Uterus (tissue), 3 donors: ENCODE measurements at regions not wholly inside any gene's neighbourhood (a gene's known extent, or its start where the extent isn't known, plus 50 kb on each side); places are given as distances from the start of the nearest gene placed in this dataset.

Experiments
- DNase-seq, 2 donors: peaks; one replicate each; pipeline ENCODE4 v3.0.0-alpha.2; 2019 to 2020
- H3K27ac ChIP-seq, 2 donors: fragments of 200-600 bp; sonication (generic); 1 replicate in 1 of 2; 2 replicates in 1 of 2; pipeline ENCODE4 v1.5.1; 2016 to 2018
- H3K27me3 ChIP-seq, 2 donors: fragments of 200-600 bp; sonication (generic); one replicate each; pipeline ENCODE4 v1.5.1; 2018 to 2019; ENCODE audit warnings: control low read depth in 1 of 2
- H3K36me3 ChIP-seq, 2 donors: fragments of 200-600 bp; sonication (generic); one replicate each; pipeline ENCODE4 v1.5.1; 2019; ENCODE audit warnings: control low read depth in 1 of 2
- H3K4me1 ChIP-seq, 2 donors: fragments of 200-600 bp; sonication (generic); one replicate each; pipeline ENCODE4 v1.5.1; 2018 to 2019; ENCODE audit warnings: control low read depth in 1 of 2
- H3K4me3 ChIP-seq, 2 donors: fragments of 200-600 bp; sonication (generic); 1 replicate in 1 of 2; 2 replicates in 1 of 2; pipeline ENCODE4 v1.5.1; 2018 to 2019; ENCODE audit warnings: mild to moderate bottlenecking in 1 of 2
- H3K9me3 ChIP-seq, 2 donors: fragments of 200-600 bp; sonication (generic); one replicate each; pipeline ENCODE4 v1.5.1; 2019; ENCODE audit warnings: control low read depth in 1 of 2
- POLR2A ChIP-seq, 2 donors: fragments of 450-650 bp; IDR thresholded peaks; one replicate each; pipeline ENCODE4 v1.6.1; 2016; ENCODE audit warnings: antibody characterized with exemption in 2 of 2, mild to moderate bottlenecking in 1 of 2, moderate library complexity in 1 of 2
- intact Hi-C: fragments of 100-400 bp; cut with DNase I; formaldehyde crosslinking; loops from one replicate; pipeline ENCODE4 v1.15.1; 2023; ENCODE audit warnings: low total_unique reads
- TF ChIP-seq, protein P1 (sequence below), 4 experiments: fragments of 200-600 bp in 2 of 4; fragments of 450-650 bp in 2 of 4; sonication (generic) in 2 of 4; IDR thresholded peaks; one replicate each; pipeline ENCODE4 v1.5.1; 2016 to 2019; ENCODE audit warnings: antibody characterized with exemption in 4 of 4, mild to moderate bottlenecking in 2 of 4, moderate library complexity in 1 of 4
- donor health status: DM: yes; HTN: yes; CAD: no.

DNA sequence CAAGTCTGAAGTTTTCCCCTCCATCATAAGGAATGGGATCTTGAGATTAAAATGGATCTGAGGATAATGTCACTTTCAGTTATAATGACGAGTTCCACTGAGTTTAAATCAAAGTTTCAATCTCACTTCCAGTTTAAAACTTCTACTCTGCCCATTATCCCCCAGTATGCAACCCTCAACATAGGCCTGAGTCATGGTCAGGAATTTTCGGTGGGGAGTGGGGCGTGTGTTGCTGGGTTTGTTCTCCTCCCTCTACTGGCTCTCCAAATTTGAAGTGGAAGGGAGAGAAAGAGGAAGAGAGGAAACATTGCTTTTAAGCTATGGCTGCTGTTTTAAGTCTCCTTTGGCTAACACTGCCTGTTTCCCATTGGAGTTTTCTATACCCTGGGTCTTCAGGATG is 152.9 kb downstream of the TM2D1 start:
- DNase-seq = no peak
- no peaks in the 10 kb centered on the region for H3K4me1 ChIP-seq
- no peaks in the 10 kb centered on the region for H3K9me3 ChIP-seq
- intact Hi-C loops = no loop called here
- H3K27me3 ChIP-seq = no peaks in the 10 kb centered on the region
- H3K36me3 ChIP-seq = no peaks in the 10 kb centered on the region
- no peak overlapping the region for H3K27ac ChIP-seq
- TF ChIP-seq, protein P1, sequence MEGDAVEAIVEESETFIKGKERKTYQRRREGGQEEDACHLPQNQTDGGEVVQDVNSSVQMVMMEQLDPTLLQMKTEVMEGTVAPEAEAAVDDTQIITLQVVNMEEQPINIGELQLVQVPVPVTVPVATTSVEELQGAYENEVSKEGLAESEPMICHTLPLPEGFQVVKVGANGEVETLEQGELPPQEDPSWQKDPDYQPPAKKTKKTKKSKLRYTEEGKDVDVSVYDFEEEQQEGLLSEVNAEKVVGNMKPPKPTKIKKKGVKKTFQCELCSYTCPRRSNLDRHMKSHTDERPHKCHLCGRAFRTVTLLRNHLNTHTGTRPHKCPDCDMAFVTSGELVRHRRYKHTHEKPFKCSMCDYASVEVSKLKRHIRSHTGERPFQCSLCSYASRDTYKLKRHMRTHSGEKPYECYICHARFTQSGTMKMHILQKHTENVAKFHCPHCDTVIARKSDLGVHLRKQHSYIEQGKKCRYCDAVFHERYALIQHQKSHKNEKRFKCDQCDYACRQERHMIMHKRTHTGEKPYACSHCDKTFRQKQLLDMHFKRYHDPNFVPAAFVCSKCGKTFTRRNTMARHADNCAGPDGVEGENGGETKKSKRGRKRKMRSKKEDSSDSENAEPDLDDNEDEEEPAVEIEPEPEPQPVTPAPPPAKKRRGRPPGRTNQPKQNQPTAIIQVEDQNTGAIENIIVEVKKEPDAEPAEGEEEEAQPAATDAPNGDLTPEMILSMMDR (IDR thresholded peaks at IDR 0.05) = no peak
- no peak for TF ChIP-seq POLR2A (IDR thresholded peaks at IDR 0.05)
- H3K4me3 ChIP-seq = no peak overlapping the region

DNA sequence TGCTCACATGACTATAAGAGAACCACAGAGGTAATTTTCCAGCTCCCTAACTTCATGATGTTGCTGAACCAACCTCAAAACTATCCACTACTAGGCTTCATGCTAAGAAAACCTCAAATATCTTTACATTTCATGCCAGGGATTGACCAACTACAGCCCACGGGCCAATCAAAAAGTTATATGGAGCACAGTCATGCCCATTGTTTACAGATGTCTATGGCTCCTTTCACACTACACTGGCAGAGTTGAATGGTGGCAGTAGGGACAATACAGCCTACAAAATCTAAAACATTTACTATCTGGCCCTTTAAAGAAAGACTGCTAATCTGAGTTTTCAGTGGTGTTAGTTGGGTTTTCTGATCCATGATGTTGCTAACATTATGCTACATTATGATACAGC is 154.8 kb downstream of the TM2D1 start:
- TF ChIP-seq POLR2A (IDR thresholded peaks at IDR 0.05) = no peak
- TF ChIP-seq, protein P1 (IDR thresholded peaks at IDR 0.05) = no peak
- intact Hi-C loops = no loop called here
- no peak for DNase-seq
- Histone ChIP-seq H3K27ac (no peak overlapping the region), H3K9me3 (no peaks in the 10 kb centered on the region), H3K4me1 (no peaks in the 10 kb centered on the region), H3K27me3 (no peaks in the 10 kb centered on the region), H3K4me3 (no peak overlapping the region), H3K36me3 (no peaks in the 10 kb centered on the region)

DNA sequence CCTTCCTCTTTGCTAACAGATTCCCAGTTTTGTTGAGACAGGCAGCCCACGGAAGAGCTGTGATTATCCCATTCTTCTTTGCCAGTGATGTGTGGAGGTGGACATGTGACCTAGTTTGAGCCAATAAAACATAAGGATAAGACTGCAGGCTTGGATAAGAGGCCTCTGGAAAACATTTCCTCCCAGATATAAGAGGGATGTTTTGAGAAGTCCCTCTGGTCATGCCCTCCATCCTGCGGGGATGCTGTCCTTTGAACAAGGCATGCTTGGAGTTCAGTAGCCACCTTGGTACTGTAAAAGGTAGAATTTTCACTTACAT is 155.7 kb downstream of the TM2D1 start:
- no peaks in the 10 kb centered on the region for H3K27me3 ChIP-seq
- TF ChIP-seq POLR2A (IDR thresholded peaks at IDR 0.05) = no peak
- TF ChIP-seq, protein P1 (IDR thresholded peaks at IDR 0.05) = no peak
- no peak for DNase-seq
- H3K4me3 ChIP-seq = no peak overlapping the region
- no peak overlapping the region for H3K27ac ChIP-seq
- H3K36me3 ChIP-seq = no peaks in the 10 kb centered on the region
- intact Hi-C loops = no loop called here
- H3K9me3 ChIP-seq = no peaks in the 10 kb centered on the region
- H3K4me1 ChIP-seq = no peaks in the 10 kb centered on the region

DNA sequence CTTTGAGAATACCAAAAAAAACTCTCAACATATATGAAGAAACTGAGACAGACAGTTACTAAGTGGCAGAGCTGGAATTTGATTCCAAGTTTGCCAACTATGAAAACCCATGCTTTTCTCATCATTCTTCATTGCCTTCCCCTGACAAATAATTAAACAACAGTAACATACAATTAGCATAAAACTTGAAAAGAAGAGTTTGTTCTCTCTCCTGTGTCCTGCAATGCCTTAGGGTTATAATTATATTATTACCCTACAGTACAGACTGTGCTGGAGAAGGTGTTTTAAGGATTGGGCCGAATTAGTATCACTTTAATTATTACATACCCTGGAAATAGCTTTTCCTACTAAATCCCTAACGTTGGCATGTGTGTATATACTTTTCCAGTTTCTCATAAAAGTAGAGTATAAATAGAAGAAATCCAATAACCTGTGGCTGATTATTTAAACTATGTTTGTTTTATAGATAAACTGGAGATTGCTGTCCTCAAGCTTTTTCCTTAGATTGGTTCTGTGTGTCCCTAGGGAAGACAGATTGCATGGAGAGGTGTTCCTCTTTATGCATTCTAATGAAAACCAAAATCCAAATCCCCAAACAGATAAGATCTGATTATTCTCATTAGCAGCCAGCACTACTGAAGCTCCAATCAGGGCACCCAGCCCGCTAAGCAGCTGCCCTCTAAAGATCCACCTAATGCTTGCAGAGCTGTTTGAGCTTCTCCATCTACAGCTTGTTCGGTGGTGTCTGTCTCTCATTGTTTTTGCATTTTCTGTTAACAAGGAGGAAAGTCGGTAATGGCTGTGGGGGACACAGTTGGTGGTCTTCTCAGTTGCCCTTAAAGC is 156.3 kb downstream of the TM2D1 start:
- intact Hi-C loops = no loop called here
- no peak for DNase-seq
- Histone ChIP-seq H3K27ac (no peak overlapping the region), H3K4me1 (no peaks in the 10 kb centered on the region), H3K4me3 (no peak overlapping the region), H3K9me3 (no peaks in the 10 kb centered on the region), H3K36me3 (no peaks in the 10 kb centered on the region), H3K27me3 (no peaks in the 10 kb centered on the region)
- TF ChIP-seq, protein P1 (IDR thresholded peaks at IDR 0.05) = no peak
- TF ChIP-seq POLR2A (IDR thresholded peaks at IDR 0.05) = no peak

DNA sequence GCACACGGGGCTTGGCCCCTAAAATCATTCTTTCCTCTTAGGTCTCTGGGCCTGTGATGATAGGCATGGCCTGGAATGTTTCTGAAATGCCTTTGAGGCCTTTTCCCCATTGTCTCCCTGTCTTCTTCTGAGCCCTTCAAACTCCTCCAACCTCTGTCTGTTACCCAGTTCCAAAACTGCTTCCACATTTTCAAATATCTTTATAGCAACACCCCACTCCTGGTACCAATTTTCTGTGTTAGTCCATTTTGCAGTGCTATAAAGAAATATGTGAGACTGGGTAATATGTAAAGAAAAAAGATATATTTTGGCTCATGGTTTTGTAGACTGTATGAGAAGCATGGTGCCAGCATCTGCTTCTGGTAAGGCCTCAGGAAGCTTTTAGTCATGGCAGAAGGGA is 158.8 kb downstream of the TM2D1 start:
- no peak overlapping the region for H3K27ac ChIP-seq
- H3K9me3 ChIP-seq = no peaks in the 10 kb centered on the region
- DNase-seq = no peak
- H3K4me3 ChIP-seq = no peak overlapping the region
- H3K27me3 ChIP-seq = no peaks in the 10 kb centered on the region
- TF ChIP-seq POLR2A (IDR thresholded peaks at IDR 0.05) = no peak
- TF ChIP-seq, protein P1 (IDR thresholded peaks at IDR 0.05) = no peak
- intact Hi-C loops = no loop called here
- no peaks in the 10 kb centered on the region for H3K36me3 ChIP-seq
- H3K4me1 ChIP-seq = no peaks in the 10 kb centered on the region
